ENCODE measurements at regions not wholly inside any gene's neighbourhood (a gene's known extent, or its start where the extent isn't known, plus 50 kb on each side); places are given as distances from the start of the nearest gene placed in this dataset.

- Histone ChIP-seq H3K4me1 (ENCODE audit: control insufficient read depth in 5 of 5, insufficient read depth in 5 of 5, low read length in 5 of 5) (no peaks in the 10 kb centered on the region), H3K4me3 (ENCODE audit: low read depth in 1 of 5, low read length in 5 of 5) (no peak overlapping the region), H3K9me3 (ENCODE audit: control insufficient read depth in 5 of 5, low read length in 5 of 5) (no peaks in the 10 kb centered on the region), H3K27ac (ENCODE audit: low read depth, low read length) (no peak overlapping the region), H3K27me3 (ENCODE audit: control insufficient read depth in 5 of 5, insufficient read depth in 4 of 5, low read length in 5 of 5) (no peaks in the 10 kb centered on the region), H3K9ac (ENCODE audit: low read length in 5 of 5) (no peak overlapping the region), H3K36me3 (ENCODE audit: control insufficient read depth in 5 of 5, insufficient read depth in 5 of 5, low read length in 5 of 5) (no peaks in the 10 kb centered on the region)
Measured at GRCh38 chr3:118760585-118761290, 273.9 kb downstream of the IGSF11 start.

GRCh38 chr3:118761291-118761606 is 273.4 kb downstream of the IGSF11 start:
- Histone ChIP-seq H3K27ac (ENCODE audit: low read depth, low read length) (no peak overlapping the region), H3K36me3 (ENCODE audit: control insufficient read depth in 5 of 5, insufficient read depth in 5 of 5, low read length in 5 of 5) (no peaks in the 10 kb centered on the region), H3K27me3 (ENCODE audit: control insufficient read depth in 5 of 5, insufficient read depth in 4 of 5, low read length in 5 of 5) (no peaks in the 10 kb centered on the region), H3K9me3 (ENCODE audit: control insufficient read depth in 5 of 5, low read length in 5 of 5) (no peaks in the 10 kb centered on the region), H3K9ac (ENCODE audit: low read length in 5 of 5) (no peak overlapping the region), H3K4me3 (ENCODE audit: low read depth in 1 of 5, low read length in 5 of 5) (no peak overlapping the region), H3K4me1 (ENCODE audit: control insufficient read depth in 5 of 5, insufficient read depth in 5 of 5, low read length in 5 of 5) (no peaks in the 10 kb centered on the region)

- H3K27ac ChIP-seq (ENCODE audit: low read depth, low read length) = no peak overlapping the region
- H3K36me3 ChIP-seq (ENCODE audit: control insufficient read depth in 5 of 5, insufficient read depth in 5 of 5, low read length in 5 of 5) = no peaks in the 10 kb centered on the region
- H3K9me3 ChIP-seq (ENCODE audit: control insufficient read depth in 5 of 5, low read length in 5 of 5) = no peaks in the 10 kb centered on the region
- H3K4me3 ChIP-seq (ENCODE audit: low read depth in 1 of 5, low read length in 5 of 5) = no peak overlapping the region
- no peaks in the 10 kb centered on the region for H3K4me1 ChIP-seq (ENCODE audit: control insufficient read depth in 5 of 5, insufficient read depth in 5 of 5, low read length in 5 of 5)
- H3K9ac ChIP-seq (ENCODE audit: low read length in 5 of 5) = no peak overlapping the region
- no peaks in the 10 kb centered on the region for H3K27me3 ChIP-seq (ENCODE audit: control insufficient read depth in 5 of 5, insufficient read depth in 4 of 5, low read length in 5 of 5)
Measured at GRCh38 chr3:118765636-118766305, 268.9 kb downstream of the IGSF11 start.

GRCh38 chr3:118766306-118766669 is 268.4 kb downstream of the IGSF11 start:
- no peaks in the 10 kb centered on the region for H3K27me3 ChIP-seq (ENCODE audit: control insufficient read depth in 5 of 5, insufficient read depth in 4 of 5, low read length in 5 of 5)
- no peaks in the 10 kb centered on the region for H3K36me3 ChIP-seq (ENCODE audit: control insufficient read depth in 5 of 5, insufficient read depth in 5 of 5, low read length in 5 of 5)
- H3K9me3 ChIP-seq (ENCODE audit: control insufficient read depth in 5 of 5, low read length in 5 of 5) = no peaks in the 10 kb centered on the region
- H3K4me3 ChIP-seq (ENCODE audit: low read depth in 1 of 5, low read length in 5 of 5) = no peak overlapping the region
- H3K27ac ChIP-seq (ENCODE audit: low read depth, low read length) = no peak overlapping the region
- H3K9ac ChIP-seq (ENCODE audit: low read length in 5 of 5) = no peak overlapping the region
- no peaks in the 10 kb centered on the region for H3K4me1 ChIP-seq (ENCODE audit: control insufficient read depth in 5 of 5, insufficient read depth in 5 of 5, low read length in 5 of 5)

GRCh38 chr3:118772036-118772435 is 262.6 kb downstream of the IGSF11 start:
- H3K4me1 ChIP-seq (ENCODE audit: control insufficient read depth in 5 of 5, insufficient read depth in 5 of 5, low read length in 5 of 5) = no peaks in the 10 kb centered on the region
- H3K9me3 ChIP-seq (ENCODE audit: control insufficient read depth in 5 of 5, low read length in 5 of 5) = no peaks in the 10 kb centered on the region
- H3K36me3 ChIP-seq (ENCODE audit: control insufficient read depth in 5 of 5, insufficient read depth in 5 of 5, low read length in 5 of 5) = no peaks in the 10 kb centered on the region
- no peak overlapping the region for H3K27ac ChIP-seq (ENCODE audit: low read depth, low read length)
- no peak overlapping the region for H3K9ac ChIP-seq (ENCODE audit: low read length in 5 of 5)
- no peak overlapping the region for H3K4me3 ChIP-seq (ENCODE audit: low read depth in 1 of 5, low read length in 5 of 5)
- peaks cover 0 to 2% (median 0%) of the 10 kb centered on the region in 5 donors for H3K27me3 ChIP-seq (ENCODE audit: control insufficient read depth in 5 of 5, insufficient read depth in 4 of 5, low read length in 5 of 5)

- Histone ChIP-seq H3K4me1 (ENCODE audit: control insufficient read depth in 5 of 5, insufficient read depth in 5 of 5, low read length in 5 of 5) (no peaks in the 10 kb centered on the region), H3K27ac (ENCODE audit: low read depth, low read length) (no peak overlapping the region), H3K9ac (ENCODE audit: low read length in 5 of 5) (no peak overlapping the region), H3K4me3 (ENCODE audit: low read depth in 1 of 5, low read length in 5 of 5) (no peak overlapping the region), H3K36me3 (ENCODE audit: control insufficient read depth in 5 of 5, insufficient read depth in 5 of 5, low read length in 5 of 5) (no peaks in the 10 kb centered on the region), H3K9me3 (ENCODE audit: control insufficient read depth in 5 of 5, low read length in 5 of 5) (no peaks in the 10 kb centered on the region), H3K27me3 (ENCODE audit: control insufficient read depth in 5 of 5, insufficient read depth in 4 of 5, low read length in 5 of 5) (peaks cover 0 to 2% (median 0%) of the 10 kb centered on the region in 5 donors)
Measured at GRCh38 chr3:118772547-118773011, 262.1 kb downstream of the IGSF11 start.

- Histone ChIP-seq H3K4me1 (ENCODE audit: control insufficient read depth in 5 of 5, insufficient read depth in 5 of 5, low read length in 5 of 5) (no peaks in the 10 kb centered on the region), H3K27ac (ENCODE audit: low read depth, low read length) (no peak overlapping the region), H3K4me3 (ENCODE audit: low read depth in 1 of 5, low read length in 5 of 5) (no peak overlapping the region), H3K9ac (ENCODE audit: low read length in 5 of 5) (no peak overlapping the region), H3K9me3 (ENCODE audit: control insufficient read depth in 5 of 5, low read length in 5 of 5) (no peaks in the 10 kb centered on the region), H3K27me3 (ENCODE audit: control insufficient read depth in 5 of 5, insufficient read depth in 4 of 5, low read length in 5 of 5) (peaks cover 0 to 2% (median 0%) of the 10 kb centered on the region in 5 donors), H3K36me3 (ENCODE audit: control insufficient read depth in 5 of 5, insufficient read depth in 5 of 5, low read length in 5 of 5) (no peaks in the 10 kb centered on the region)
Measured at GRCh38 chr3:118775021-118775420, 259.6 kb downstream of the IGSF11 start.

GRCh38 chr3:118778201-118778600 is 256.4 kb downstream of the IGSF11 start:
- peaks cover 0 to 2% (median 0%) of the 10 kb centered on the region in 5 donors for H3K27me3 ChIP-seq (ENCODE audit: control insufficient read depth in 5 of 5, insufficient read depth in 4 of 5, low read length in 5 of 5)
- no peak overlapping the region for H3K9ac ChIP-seq (ENCODE audit: low read length in 5 of 5)
- no peak overlapping the region for H3K27ac ChIP-seq (ENCODE audit: low read depth, low read length)
- H3K36me3 ChIP-seq (ENCODE audit: control insufficient read depth in 5 of 5, insufficient read depth in 5 of 5, low read length in 5 of 5) = no peaks in the 10 kb centered on the region
- no peak overlapping the region for H3K4me3 ChIP-seq (ENCODE audit: low read depth in 1 of 5, low read length in 5 of 5)
- no peaks in the 10 kb centered on the region for H3K9me3 ChIP-seq (ENCODE audit: control insufficient read depth in 5 of 5, low read length in 5 of 5)
- H3K4me1 ChIP-seq (ENCODE audit: control insufficient read depth in 5 of 5, insufficient read depth in 5 of 5, low read length in 5 of 5) = no peaks in the 10 kb centered on the region

GRCh38 chr3:118781232-118781631 is 253.4 kb downstream of the IGSF11 start:
- Histone ChIP-seq H3K9me3 (ENCODE audit: control insufficient read depth in 5 of 5, low read length in 5 of 5) (no peaks in the 10 kb centered on the region), H3K27ac (ENCODE audit: low read depth, low read length) (no peak overlapping the region), H3K4me3 (ENCODE audit: low read depth in 1 of 5, low read length in 5 of 5) (no peak overlapping the region), H3K36me3 (ENCODE audit: control insufficient read depth in 5 of 5, insufficient read depth in 5 of 5, low read length in 5 of 5) (no peaks in the 10 kb centered on the region), H3K27me3 (ENCODE audit: control insufficient read depth in 5 of 5, insufficient read depth in 4 of 5, low read length in 5 of 5) (no peaks in the 10 kb centered on the region), H3K4me1 (ENCODE audit: control insufficient read depth in 5 of 5, insufficient read depth in 5 of 5, low read length in 5 of 5) (no peaks in the 10 kb centered on the region), H3K9ac (ENCODE audit: low read length in 5 of 5) (no peak overlapping the region)

GRCh38 chr3:118781839-118782238 is 252.8 kb downstream of the IGSF11 start:
- Histone ChIP-seq H3K27ac (ENCODE audit: low read depth, low read length) (no peak overlapping the region), H3K4me3 (ENCODE audit: low read depth in 1 of 5, low read length in 5 of 5) (no peak overlapping the region), H3K9ac (ENCODE audit: low read length in 5 of 5) (no peak overlapping the region), H3K9me3 (ENCODE audit: control insufficient read depth in 5 of 5, low read length in 5 of 5) (no peaks in the 10 kb centered on the region), H3K27me3 (ENCODE audit: control insufficient read depth in 5 of 5, insufficient read depth in 4 of 5, low read length in 5 of 5) (no peaks in the 10 kb centered on the region), H3K4me1 (ENCODE audit: control insufficient read depth in 5 of 5, insufficient read depth in 5 of 5, low read length in 5 of 5) (no peaks in the 10 kb centered on the region), H3K36me3 (ENCODE audit: control insufficient read depth in 5 of 5, insufficient read depth in 5 of 5, low read length in 5 of 5) (no peaks in the 10 kb centered on the region)

All from subcutaneous abdominal adipose tissue (tissue), 5 donors.